CD14-positive monocyte (primary cell): ENCODE measurements at regions not wholly inside any gene's neighbourhood (a gene's known extent, or its start where the extent isn't known, plus 50 kb on each side); places are given as distances from the start of the nearest gene placed in this dataset.

Source experiments
- DNase-seq, 3 donors: peaks; one replicate each; pipeline ENCODE4 v3.0.0-alpha.2; 2011 to 2022
- H2AFZ ChIP-seq: 2 replicates; pipeline ENCODE4 v1.6.0; 2012; ENCODE audit warnings: mild to moderate bottlenecking, low read depth, low read length, inconsistent platforms; ENCODE audit not compliant: insufficient read depth, poor library complexity, severe bottlenecking
- H3K27ac ChIP-seq, 2 donors: 1 replicate in 1 of 2; 2 replicates in 1 of 2; pipeline ENCODE4 v1.5.1; 2012 to 2013; ENCODE audit warnings: low read length in 2 of 2, control low read depth in 1 of 2, inconsistent platforms in 1 of 2, low read depth in 1 of 2, mild to moderate bottlenecking in 1 of 2
- H3K27me3 ChIP-seq, 2 donors: one replicate each; pipeline versions ENCODE4 v1.6.0 to v1.6.1; 2011 to 2013; ENCODE audit warnings: low read length in 2 of 2; ENCODE audit not compliant: control insufficient read depth in 2 of 2, insufficient read depth in 2 of 2
- H3K36me3 ChIP-seq, 2 donors: replicated peaks in 1 of 2; 1 replicate in 1 of 2; 2 replicates in 1 of 2; pipeline versions ENCODE4 v1.5.1 to v1.6.1; 2012 to 2013; ENCODE audit warnings: low read length in 2 of 2, control low read depth in 1 of 2, inconsistent platforms in 1 of 2, mild to moderate bottlenecking in 1 of 2; ENCODE audit not compliant: insufficient read depth in 2 of 2, control insufficient read depth in 1 of 2
- H3K4me1 ChIP-seq, 2 donors: 1 replicate in 1 of 2; 2 replicates in 1 of 2; pipeline versions ENCODE4 v1.5.1 to v1.6.1; 2012 to 2013; ENCODE audit warnings: low read length in 2 of 2, control low read depth in 1 of 2, inconsistent platforms in 1 of 2, mild to moderate bottlenecking in 1 of 2, moderate library complexity in 1 of 2; ENCODE audit not compliant: insufficient read depth in 2 of 2, control insufficient read depth in 1 of 2
- H3K4me2 ChIP-seq: replicated peaks from 2 replicates; pipeline ENCODE3; 2012; ENCODE audit warnings: low read length, moderate library complexity, mild to moderate bottlenecking; ENCODE audit not compliant: poor library complexity, severe bottlenecking; ENCODE audit errors: extremely low read depth
- H3K4me3 ChIP-seq, 3 experiments: fragments of 200-600 bp in 1 of 3; sonication (generic) in 1 of 3; replicated peaks in 1 of 3; 1 replicate in 2 of 3; 2 replicates in 1 of 3; pipeline ENCODE4 v1.5.1; 2011 to 2013; ENCODE audit warnings: low read length in 3 of 3, mild to moderate bottlenecking in 3 of 3, control low read depth in 2 of 3, low read depth in 2 of 3, inconsistent platforms in 1 of 3, moderate library complexity in 1 of 3
- H3K79me2 ChIP-seq: 2 replicates; pipeline ENCODE4 v1.6.0; 2012; ENCODE audit warnings: mild to moderate bottlenecking, control low read depth, inconsistent platforms, low read length, moderate library complexity; ENCODE audit not compliant: insufficient read depth
- H3K9ac ChIP-seq: 2 replicates; pipeline ENCODE4 v1.6.0; 2017; ENCODE audit warnings: low read length, mild to moderate bottlenecking; ENCODE audit not compliant: insufficient read depth, poor library complexity, severe bottlenecking
- H3K9me3 ChIP-seq, 2 donors: replicated peaks in 1 of 2; 1 replicate in 1 of 2; 2 replicates in 1 of 2; pipeline versions ENCODE4 v1.5.1 to v1.6.1; 2012 to 2013; ENCODE audit warnings: low read length in 2 of 2, control low read depth in 1 of 2; ENCODE audit not compliant: control insufficient read depth in 1 of 2, insufficient read depth in 1 of 2
- H4K20me1 ChIP-seq: 2 replicates; pipeline ENCODE4 v1.6.0; 2012; ENCODE audit warnings: mild to moderate bottlenecking, low read length, control low read depth, moderate library complexity; ENCODE audit not compliant: insufficient read depth
- H3K27ac Mint-ChIP-seq, 7 donors: one replicate each; pipeline ENCODE4 v1.8.0; 2020; ENCODE audit warnings: mild to moderate bottlenecking in 7 of 7, mixed read lengths in 7 of 7, moderate library complexity in 6 of 7, inconsistent platforms in 2 of 7
- H3K27me3 Mint-ChIP-seq, 3 donors: one replicate each; pipeline ENCODE4 v1.8.0; 2021 to 2022; ENCODE audit warnings: low read depth in 3 of 3, mild to moderate bottlenecking in 3 of 3, mixed read lengths in 3 of 3, moderate library complexity in 3 of 3, inconsistent platforms in 1 of 3
- H3K36me3 Mint-ChIP-seq, 2 donors: one replicate each; pipeline ENCODE4 v1.8.0; 2020; ENCODE audit warnings: mixed read lengths in 2 of 2, inconsistent platforms in 1 of 2, mild to moderate bottlenecking in 1 of 2
- H3K4me1 Mint-ChIP-seq: one replicate; pipeline ENCODE4 v1.8.0; 2020; ENCODE audit warnings: mild to moderate bottlenecking, mixed read lengths
- H3K4me3 Mint-ChIP-seq, 2 donors: one replicate each; pipeline ENCODE4 v1.8.0; 2020; ENCODE audit warnings: mild to moderate bottlenecking in 2 of 2, mixed read lengths in 2 of 2, moderate library complexity in 1 of 2
- H3K9me3 Mint-ChIP-seq, 7 donors: one replicate each; pipeline ENCODE4 v1.8.0; 2020 to 2022; ENCODE audit warnings: mixed read lengths in 7 of 7, mild to moderate bottlenecking in 6 of 7, moderate library complexity in 6 of 7, inconsistent platforms in 2 of 7
- WGBS: methylation state at CpG from one replicate; pipeline ENCODE4 v1.1.5; 2013; ENCODE audit warnings: missing lambda C conversion rate; ENCODE audit not compliant: insufficient coverage; 5-methylcytosine and 5-hydroxymethylcytosine counted together
- intact Hi-C, 2 donors: fragments of 100-400 bp; cut with micrococcal nuclease; formaldehyde crosslinking; loops; one replicate each; pipeline versions ENCODE4 v1.15.0 to v1.15.1; 2023
- TF ChIP-seq, protein P1 (sequence below): fragments of 200-600 bp; IDR thresholded peaks from one replicate; pipeline ENCODE4 v1.8.0; 2022; ENCODE audit warnings: antibody characterized with exemption, mild to moderate bottlenecking

GRCh38 chr7:68288144-68288593 is 1291.5 kb downstream of the TYW1 start:
- no peaks in the 10 kb centered on the region for H3K27me3 Mint-ChIP-seq
- no peak overlapping the region for H3K4me3 Mint-ChIP-seq
- H3K79me2 ChIP-seq = no peaks in the 10 kb centered on the region
- TF ChIP-seq, protein P1, sequence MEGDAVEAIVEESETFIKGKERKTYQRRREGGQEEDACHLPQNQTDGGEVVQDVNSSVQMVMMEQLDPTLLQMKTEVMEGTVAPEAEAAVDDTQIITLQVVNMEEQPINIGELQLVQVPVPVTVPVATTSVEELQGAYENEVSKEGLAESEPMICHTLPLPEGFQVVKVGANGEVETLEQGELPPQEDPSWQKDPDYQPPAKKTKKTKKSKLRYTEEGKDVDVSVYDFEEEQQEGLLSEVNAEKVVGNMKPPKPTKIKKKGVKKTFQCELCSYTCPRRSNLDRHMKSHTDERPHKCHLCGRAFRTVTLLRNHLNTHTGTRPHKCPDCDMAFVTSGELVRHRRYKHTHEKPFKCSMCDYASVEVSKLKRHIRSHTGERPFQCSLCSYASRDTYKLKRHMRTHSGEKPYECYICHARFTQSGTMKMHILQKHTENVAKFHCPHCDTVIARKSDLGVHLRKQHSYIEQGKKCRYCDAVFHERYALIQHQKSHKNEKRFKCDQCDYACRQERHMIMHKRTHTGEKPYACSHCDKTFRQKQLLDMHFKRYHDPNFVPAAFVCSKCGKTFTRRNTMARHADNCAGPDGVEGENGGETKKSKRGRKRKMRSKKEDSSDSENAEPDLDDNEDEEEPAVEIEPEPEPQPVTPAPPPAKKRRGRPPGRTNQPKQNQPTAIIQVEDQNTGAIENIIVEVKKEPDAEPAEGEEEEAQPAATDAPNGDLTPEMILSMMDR = no peak
- no peaks in the 10 kb centered on the region for H3K27me3 ChIP-seq
- no peaks in the 10 kb centered on the region for H4K20me1 ChIP-seq
- no peak overlapping the region for H2AFZ ChIP-seq
- 100% methylated on average over 1 of the region's 4 CpGs for WGBS
- H3K9me3 Mint-ChIP-seq = peaks cover 7 to 27% (median 14%) of the 10 kb centered on the region in 7 donors
- H3K9me3 ChIP-seq = peaks cover 15 to 16% of the 10 kb centered on the region in 2 donors
- H3K4me3 ChIP-seq = no peak overlapping the region
- H3K4me1 ChIP-seq = no peaks in the 10 kb centered on the region
- H3K4me1 Mint-ChIP-seq = no peaks in the 10 kb centered on the region
- H3K36me3 ChIP-seq = no peaks in the 10 kb centered on the region
- intact Hi-C loops = no loop called here
- no peak overlapping the region for H3K27ac ChIP-seq
- no peak overlapping the region for H3K9ac ChIP-seq
- no peak overlapping the region for H3K4me2 ChIP-seq
- no peak overlapping the region for H3K27ac Mint-ChIP-seq
- no peak for DNase-seq
- no peaks in the 10 kb centered on the region for H3K36me3 Mint-ChIP-seq

DNA sequence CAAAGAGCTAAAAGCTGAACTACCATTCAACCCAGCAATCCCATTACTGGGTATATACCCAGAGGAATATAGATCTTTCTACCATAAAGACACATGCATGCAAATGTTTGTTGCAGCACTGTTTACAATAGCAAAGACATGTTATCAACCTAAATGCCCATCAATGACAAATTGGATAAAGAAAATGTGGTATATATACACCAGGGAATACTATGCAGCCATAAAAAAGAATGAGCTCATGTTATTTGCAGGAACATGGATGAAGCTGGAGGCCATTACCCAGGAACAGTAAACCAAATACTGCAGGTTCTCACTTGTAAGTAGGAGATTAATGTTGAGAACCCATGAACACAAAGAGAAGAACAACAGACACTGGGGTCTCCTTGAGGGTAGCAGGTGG is 1295.1 kb downstream of the TYW1 start:
- TF ChIP-seq, protein P1 = no peak
- H3K36me3 Mint-ChIP-seq = no peaks in the 10 kb centered on the region
- Histone ChIP-seq H3K79me2 (no peaks in the 10 kb centered on the region), H3K4me2 (no peak overlapping the region), H4K20me1 (no peaks in the 10 kb centered on the region), H3K4me3 (no peak overlapping the region), H3K9ac (no peak overlapping the region), H3K4me1 (no peaks in the 10 kb centered on the region), H3K9me3 (peaks cover 19 to 38% of the 10 kb centered on the region in 2 donors), H3K27me3 (no peaks in the 10 kb centered on the region), H3K36me3 (no peaks in the 10 kb centered on the region), H3K27ac (no peak overlapping the region), H2AFZ (no peak overlapping the region)
- no peaks in the 10 kb centered on the region for H3K27me3 Mint-ChIP-seq
- H3K9me3 Mint-ChIP-seq = peaks cover 7 to 29% (median 19%) of the 10 kb centered on the region in 7 donors
- intact Hi-C loops = no loop called here
- H3K27ac Mint-ChIP-seq = no peak overlapping the region
- H3K4me3 Mint-ChIP-seq = no peak overlapping the region
- H3K4me1 Mint-ChIP-seq = no peaks in the 10 kb centered on the region
- no peak for DNase-seq
